GM18861 (cell line): ENCODE measurements at regions not wholly inside any gene's neighbourhood (a gene's known extent, or its start where the extent isn't known, plus 50 kb on each side); places are given as distances from the start of the nearest gene placed in this dataset.
"Not testable (repeated sequence)": the region's sequence is repeated elsewhere in the genome, so short reads cannot be mapped to it uniquely, and the experiment has no call there.

Experiments used
- ATAC-seq: cut with Tn5 transposase; IDR thresholded peaks from one replicate; pipeline ENCODE4 v1.9.1; 2021; ENCODE audit not compliant: unreplicated experiment

DNA sequence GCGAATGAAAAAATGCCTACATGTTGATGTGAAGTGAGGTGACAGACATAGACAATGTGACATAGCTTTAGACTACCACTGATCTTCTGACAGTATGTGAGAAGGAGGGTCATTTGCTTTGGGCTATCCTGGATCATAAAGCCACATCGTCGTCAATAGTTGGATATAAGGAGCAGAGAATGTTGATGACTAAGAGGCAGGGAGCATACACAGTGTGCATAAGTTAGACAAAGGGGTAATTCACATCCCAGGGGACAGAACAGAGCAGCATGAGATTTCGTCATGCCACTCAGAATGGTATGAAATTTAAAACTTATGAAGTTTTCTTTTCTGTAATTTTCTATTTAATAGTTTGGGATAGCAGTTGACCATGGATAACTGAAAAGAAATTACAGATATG is 403.2 kb downstream of the DSC3 start:
- ATAC-seq = no peak

DNA sequence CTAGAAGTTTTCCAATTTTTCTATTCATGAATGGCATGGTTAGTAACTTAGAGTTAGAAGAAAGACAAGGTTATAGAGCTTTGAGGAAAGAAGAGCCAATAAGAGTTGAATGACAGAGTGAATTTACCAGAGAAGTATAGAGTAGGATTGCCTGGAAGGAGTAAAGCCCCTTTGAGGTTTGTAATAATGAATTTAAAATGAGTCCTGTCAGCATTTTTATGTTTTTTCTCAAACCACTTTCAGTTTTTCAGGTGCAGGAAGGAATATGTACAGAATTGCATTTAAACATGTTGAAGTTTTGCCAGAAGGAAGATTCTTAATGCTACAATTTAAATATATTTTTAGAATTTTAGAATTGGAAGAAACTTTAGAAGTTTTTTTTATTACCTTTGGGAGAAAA is 408.3 kb downstream of the DSC3 start:
- no peak for ATAC-seq

DNA sequence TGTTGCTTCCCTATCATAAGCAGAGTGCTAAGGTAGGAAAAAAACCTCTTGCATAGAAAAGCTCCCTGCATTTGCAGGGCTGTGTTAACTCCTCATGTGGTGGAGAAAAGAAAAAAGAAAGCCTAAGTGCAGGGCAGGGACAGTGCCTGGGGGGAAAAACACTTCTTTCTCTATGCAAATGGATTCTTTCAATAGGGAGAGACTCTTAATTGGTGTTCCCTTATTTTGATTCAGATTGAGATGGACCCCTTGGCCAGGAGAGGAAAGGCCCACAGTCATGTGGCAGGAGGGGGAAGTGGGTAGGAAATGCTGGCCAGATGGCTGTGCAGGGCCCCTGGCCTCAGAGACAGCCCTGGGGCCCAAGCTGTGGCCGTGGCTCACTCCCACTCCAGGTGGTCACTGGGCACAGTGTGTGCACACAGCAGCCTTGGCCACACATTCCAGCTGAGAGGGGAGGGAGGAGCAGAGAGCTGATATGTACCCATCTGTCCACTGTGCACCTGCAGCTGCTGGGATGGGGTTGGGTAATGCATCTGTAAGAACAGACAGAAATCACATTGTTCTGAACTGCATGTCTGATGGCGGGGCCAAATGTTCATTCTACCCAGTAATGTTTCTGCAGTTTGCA is 410.4 kb downstream of the DSC3 start:
- ATAC-seq = no peak

DNA sequence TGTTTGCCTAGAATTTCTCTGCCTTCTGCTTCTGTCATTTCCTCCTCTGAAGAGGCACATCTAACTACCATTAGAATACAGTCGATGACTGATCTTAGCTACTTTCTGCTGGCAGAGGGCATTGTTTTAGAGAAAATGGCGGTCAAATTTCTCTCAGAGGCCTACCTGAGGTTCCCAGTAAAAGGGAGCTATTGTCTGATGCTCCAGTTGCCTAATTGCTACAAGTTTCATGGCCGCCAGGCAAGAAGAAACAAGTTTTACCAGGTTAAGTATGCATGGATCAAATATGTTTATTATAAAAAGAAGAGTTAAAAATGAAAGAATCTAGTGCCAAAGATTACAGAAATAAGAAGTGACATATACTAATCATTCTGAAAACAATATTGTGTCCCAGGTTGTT is 416.6 kb downstream of the DSC3 start:
- ATAC-seq = no peak

DNA sequence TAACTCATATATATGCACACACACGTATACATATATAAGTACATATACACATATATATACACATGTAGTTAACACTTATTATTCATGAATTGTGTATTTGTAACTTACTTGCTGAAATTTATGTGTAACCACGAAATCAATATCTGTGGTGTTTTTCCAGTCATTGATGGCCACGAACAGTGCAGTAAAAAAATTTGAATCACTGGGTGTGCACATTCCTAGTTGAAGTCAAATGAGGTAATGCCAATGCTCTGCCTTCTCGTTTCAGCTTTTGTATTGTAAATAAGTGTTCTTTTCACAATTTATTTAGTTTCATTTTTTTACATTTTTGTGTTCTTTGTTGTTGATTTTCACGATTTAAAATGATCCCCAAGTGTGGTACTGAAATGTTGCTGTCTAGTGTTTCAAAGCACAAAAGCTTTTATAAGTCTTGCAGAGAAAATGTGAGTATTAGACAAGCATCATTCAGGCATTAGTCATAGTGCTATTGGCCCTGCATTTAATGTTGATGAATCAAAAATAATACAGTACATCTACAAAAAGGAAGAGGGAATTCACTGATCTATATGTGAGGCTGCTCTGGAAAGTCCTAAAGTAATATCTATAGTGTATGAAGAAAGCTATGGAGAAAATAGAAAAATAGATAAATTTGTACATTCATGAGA is 419.0 kb downstream of the DSC3 start:
- ATAC-seq = no peak

DNA sequence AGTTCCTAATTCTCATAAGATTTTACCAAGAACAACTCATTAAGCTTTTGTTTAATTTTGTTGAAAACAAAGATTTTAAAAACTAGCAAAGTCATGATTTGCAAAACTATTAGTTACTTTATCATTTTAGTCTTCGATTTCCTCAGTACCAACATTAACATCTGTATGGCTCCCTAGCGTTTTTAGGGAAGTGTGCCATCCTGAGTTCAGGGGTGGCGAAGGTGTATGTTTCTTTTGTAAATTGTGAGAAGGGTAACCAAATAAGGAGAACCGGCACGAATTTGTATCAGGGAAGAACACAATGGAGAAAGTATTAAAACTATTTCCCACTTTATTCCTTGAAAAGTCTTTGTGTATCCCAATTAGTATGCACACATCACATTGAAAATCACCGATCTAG is 419.9 kb downstream of the DSC3 start:
- ATAC-seq = no peak

DNA sequence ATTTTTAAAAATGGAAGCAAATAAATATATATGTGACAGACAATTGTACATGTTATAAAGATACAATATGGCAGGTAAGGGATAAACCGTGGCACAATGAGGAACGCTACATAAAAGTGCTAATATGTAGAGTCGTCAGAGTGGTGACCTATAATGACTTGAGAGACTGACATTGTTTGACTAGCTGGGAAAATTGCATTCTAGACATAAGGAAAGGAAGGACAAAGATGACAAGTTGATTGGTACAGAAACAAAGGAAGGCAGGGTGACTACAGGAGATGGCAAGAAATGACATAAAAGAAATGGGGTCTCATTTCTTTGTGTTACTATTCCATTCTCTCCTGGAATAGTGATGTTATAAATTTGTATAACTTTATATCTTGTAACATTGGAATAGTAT is 420.4 kb downstream of the DSC3 start:
- no peak for ATAC-seq

DNA sequence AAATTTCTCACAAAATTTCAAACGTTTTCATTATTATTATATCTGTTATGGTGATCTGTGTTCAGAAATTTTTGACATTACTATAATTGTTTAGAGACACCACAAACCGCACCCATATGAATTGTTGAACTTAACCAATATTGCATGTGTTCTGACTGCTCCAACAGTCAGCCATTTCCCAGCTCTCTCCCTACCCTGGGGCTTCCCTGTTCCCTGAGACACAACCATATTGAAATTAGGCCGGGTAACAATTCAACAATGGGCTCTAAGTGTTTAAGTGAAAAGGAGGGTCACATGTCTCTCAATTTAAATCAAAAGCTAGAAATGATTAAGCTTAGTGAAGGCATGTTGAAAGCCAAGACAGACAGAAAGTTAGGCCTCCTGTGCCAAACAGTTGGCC is 424.0 kb downstream of the DSC3 start:
- no peak for ATAC-seq

DNA sequence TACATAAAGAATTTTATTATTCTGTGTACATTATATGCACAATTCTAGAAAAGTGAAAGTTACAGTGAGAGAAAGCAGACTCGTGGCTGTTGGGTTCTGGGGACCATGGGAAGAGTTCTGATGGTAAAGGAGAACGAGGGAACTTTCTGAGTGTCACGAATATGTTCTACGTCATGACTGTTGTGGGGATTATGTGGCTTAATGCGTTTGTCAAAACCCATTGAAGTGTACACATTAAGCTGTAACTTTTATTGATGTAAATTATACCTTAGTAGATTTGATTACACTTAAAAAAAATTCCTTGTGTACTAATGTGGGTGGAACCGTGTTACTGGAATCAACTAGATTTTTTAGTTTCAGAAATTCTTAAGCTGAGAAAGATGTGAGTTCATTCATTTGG is 426.1 kb downstream of the DSC3 start:
- no peak for ATAC-seq

DNA sequence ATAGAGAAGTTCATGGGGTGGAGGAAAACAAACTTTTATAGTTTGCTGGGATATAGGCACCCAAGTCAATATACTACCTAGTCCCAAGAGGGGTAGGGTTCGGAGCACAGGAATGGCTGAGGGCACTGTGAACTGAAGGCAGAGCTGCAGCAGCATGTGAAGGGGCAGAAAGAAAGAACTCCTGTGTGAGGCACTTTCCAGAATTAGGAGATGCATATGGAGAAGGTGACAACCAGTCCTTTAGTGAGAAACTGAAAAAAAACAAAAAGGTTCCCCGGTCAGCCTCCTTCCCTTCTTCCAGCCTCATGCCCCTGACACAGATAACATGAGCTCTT is 429.1 kb downstream of the DSC3 start:
- no peak for ATAC-seq

DNA sequence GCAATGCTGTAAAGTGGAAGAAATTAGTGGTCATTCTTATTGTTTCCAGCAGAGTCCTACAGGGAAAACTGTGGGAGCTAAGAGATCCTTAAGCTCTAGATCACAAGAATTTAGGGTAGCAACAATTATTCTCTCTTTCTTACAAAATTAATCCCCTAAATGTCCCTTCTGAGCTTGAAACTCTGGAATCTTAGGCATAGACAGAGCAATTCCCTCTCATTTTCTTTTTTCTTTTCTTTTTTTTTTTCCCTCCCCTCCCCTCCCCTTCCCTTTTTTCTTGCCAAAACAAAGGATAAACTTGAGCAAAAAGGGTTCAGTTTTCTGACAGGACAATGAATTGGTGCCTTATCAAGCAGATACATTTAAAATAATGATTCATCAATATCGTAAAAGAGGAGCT is 441.0 kb downstream of the DSC3 start:
- no peak for ATAC-seq

DNA sequence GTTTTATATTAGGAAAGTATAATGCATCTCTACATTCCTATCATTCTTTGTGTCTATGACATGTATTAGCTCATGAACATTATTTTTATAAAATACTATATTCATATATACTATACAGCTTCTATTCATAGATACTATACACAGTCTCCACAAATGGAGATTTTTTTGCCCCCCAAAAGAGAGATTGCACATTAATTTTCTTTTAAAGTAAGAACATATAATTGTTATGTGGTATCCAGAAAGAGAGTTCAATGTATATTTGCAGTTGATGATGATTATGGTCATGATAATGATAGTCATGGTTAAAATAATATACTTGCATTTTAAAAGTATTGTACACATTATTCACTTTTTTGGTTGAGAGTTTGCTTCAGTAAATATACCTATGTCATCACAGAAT is 445.3 kb downstream of the DSC3 start:
- ATAC-seq = no peak

DNA sequence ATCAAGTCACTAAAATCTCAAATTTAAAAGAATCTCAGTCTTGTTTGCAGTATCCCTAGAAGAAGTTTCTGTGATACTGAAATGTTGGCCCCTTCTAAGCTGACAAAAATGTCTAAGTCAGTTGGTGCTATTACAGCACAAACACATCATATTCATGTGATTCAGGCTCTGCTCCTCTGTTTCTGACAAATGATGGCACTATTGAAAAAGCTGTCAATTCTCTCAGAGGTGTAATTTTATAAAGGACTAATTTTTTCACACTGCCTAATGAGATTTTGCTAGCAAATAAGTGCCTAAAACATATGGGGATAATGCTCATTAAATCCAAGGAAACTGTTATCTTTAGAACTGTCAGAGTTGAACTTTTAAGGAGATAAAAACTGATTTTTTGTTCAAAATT is 445.9 kb downstream of the DSC3 start:
- no peak for ATAC-seq

DNA sequence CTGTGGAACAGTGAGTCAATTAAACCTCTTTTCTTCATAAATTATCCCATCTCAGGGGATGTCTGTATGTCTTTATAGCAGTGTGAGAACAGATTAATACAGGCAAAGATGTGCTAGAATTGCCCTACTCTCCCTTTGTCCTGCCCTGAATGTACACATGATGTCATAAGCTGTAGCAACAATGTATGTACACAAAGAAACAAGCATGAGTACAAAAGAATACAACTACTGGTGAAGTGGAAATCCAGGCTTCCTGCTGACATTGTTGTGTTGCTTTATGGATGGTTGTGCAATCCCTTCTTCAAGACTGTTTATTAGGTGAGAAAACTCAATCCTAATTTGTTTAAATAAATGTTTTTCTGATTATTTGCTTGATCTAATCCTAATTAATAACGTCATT is 446.6 kb downstream of the DSC3 start:
- ATAC-seq = no peak

DNA sequence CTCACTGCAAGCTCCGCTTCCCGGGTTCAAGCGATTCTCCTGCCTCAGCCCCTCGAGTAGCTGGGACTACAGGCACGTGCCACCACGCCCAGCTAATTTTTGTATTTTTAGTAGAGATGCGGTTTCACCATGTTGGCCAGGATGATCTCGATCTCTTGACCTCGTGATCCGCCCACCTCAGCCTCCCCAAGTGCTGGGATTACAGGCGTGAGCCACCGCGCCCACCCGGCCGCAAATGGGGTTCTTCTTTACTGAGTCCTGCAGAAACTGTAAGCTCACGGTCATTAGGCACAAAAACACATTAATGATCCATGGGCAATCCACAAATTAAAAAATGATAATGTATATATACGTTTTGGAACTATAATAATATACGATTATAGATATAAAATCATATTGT is 447.6 kb downstream of the DSC3 start:
- not testable (repeated sequence) for ATAC-seq

DNA sequence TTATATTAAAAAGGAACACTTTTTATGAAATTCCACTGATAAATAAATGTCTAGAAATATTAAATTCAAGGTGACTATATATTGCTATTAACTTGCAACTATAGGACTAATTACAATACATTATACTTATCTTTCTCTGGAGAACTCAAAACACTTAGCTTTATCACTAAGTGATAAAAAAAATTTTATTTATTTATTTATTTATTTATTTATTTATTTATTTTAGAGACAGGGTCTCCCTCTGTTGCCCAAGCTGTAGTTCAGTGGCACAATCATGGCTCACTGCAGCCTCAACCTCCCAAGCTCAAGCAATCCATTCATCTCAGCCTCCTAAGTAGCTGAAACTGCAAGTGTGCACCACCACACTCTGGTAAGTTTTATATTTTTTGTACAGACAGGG is 451.1 kb downstream of the DSC3 start:
- ATAC-seq = no peak

DNA sequence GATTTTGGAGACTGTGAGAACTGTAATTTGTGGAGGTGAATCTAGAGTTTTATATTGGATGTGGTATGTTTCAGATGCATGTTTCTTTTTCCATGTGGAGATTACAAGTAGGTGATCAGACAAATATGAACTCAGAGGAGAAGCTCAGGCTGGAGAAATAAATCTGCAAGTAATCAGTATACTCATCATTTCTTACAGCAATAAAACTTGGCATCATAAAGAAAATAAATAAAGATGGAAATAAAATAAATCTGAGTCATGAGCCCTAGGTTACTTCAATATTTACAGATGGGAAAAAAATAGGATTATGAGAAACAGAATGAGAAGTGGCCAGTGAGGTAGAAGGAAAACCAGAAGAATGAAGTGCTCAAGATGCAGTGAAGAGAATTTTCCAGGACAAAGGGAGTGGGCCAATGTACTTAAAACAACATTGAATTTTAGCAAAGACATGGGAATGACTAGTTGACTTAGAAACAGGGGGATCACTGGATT is 453.8 kb downstream of the DSC3 start:
- no peak for ATAC-seq

DNA sequence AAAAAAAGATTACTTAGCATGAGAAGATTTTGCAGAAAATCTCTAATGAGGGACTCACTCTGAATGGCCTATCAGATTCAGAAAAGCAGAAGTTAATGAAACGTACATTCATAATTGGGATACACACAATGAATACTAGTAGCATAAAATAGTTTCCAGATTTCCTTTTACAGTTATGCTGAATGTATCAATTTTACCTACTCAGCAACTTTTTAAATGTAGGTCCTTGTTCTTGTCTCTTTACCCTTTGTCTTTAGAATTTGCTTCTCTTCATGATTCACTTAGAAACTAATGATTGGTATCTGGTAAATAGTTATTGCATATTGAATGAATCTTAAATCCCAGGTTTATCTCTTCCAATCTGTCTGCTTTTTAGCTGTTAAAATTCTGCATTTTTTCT is 458.8 kb downstream of the DSC3 start:
- ATAC-seq = no peak

DNA sequence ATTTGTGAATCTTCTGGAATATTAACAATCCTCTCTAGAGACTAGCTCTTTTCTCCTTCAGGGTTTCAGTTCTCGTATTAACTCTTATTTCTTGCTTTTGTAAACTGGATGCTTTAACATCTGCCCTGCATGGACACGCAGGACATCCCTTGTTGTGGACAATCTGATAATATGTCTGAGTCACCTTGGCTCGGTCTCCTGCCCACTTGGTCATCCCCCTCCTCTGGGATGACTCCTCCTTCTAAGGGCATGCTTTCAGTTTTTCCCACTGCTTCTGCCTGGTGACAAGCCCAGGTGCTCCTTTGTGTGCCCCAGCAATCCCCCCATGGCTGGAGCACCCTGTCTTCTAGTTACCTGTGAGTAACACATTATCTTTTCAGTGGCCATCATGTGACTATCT is 460.5 kb downstream of the DSC3 start:
- no peak for ATAC-seq

DNA sequence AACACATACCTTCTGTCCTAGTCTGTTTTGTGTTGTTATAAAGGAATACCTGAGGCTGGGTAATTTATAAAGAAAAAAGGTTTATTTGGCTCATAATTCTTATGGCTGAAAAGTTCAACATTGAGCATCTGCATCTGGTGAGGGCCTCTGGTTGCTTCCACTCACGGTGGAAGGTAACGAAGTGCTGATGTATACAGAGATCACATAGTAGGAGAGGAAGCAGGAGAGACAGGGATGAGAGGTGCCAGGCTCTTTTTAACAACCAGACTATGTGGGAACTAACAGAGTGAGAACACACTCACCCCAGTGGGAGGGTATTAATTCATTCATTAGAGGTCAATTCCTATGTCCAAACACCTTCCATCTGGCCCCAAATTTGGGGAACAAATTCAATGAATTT is 463.8 kb downstream of the DSC3 start:
- no peak for ATAC-seq

DNA sequence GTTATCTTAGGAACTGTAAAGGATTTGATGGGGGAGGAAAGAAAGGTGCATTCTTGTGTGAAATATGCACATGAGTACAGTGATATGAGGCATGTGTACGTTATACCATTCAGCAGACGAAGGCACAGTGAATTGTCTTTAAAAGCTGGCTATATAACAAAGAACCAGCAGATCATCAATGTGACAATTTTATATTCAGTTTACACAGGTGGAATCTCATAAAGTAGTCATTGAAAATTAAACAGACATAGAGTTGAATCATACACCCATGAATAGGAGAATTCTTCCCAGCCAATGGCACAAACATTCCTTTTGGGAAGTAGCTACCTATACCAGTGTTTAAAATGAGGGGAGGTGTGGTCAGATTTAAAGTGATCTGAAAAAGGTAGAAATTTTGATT is 470.3 kb downstream of the DSC3 start:
- ATAC-seq = no peak

DNA sequence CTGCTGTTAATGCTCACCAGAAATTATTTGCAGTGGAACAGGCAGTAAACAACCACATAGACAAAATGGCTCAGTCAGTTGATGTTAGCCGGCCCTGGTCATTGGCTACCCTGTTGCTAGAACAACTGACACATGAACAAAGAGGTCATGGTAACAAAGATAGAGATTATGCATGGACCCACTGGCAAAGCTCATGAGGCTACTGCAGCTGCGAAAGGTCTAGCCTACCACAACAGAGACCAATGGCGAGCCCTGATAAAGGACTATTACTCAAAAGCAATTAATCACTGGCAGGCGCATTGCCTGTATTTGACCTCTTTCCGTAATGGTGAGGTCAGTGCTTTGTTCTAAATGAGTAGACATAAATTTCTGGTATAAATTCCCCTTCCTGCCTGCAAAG is 474.2 kb downstream of the DSC3 start:
- no peak for ATAC-seq

DNA sequence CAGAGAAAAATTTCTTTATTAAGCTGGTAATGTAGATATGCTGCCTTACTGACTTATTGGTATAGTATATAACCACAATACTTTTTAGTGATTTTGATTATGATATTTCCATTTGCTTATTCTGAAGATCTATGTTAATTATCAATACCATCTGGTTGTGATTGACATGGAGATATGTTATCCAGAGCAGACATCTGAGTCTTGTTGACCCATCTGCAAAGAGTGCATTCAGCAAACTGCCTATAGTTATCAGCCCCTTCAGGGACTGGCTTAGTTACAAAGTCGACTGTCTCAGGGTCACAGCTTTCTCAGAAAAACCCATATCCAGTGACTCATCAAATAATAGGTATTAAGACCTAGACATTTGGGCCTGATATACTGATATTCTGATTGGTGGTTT is 475.7 kb downstream of the DSC3 start:
- no peak for ATAC-seq
